ENCODE measurements at regions not wholly inside any gene's neighbourhood (a gene's known extent, or its start where the extent isn't known, plus 50 kb on each side); places are given as distances from the start of the nearest gene placed in this dataset.
A peak's percentile ranks its signal among the peaks of the same experiment; 100 is the strongest.

DNA sequence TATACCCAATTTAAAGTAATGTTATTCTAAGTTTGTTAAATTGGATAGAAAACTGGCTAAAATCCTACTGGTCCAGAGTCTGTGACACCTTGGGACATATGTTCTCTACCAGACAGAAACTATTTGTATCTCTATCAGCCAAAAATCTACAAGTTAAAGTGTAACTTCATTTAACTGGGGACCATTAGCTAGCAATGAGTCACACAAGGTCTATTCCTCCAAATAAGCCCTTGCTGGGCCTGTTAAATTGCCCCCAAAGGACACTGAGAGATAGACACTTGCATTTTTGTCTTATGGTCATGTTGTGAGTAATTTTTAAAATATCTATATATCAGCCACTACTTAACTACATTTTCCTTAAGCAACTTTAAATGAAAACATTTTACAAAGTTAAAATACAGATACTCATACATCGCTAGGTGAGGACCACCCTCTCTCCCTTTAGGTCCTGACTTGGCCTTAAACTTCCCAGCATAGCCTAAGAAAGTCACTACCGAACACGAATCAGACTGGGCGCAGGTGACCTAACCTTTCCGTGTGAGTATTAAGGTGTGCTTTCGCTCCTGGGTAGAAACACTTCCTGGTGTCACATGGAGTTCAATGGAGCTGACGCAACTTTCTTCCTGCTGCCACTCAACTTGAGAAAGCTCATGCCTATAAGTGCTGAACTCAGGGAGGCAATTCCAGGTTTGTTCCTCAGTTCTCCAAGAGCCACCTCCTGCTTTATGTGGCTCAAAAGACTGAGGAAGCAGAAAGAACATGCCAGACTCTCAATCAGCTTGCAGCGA, 249.1 kb downstream of the DIRAS2 start:
- Histone ChIP-seq H3K27me3 (ENCODE audit: low read depth) (no peaks in the 10 kb centered on the region), H3K9me3 (no peaks in the 10 kb centered on the region), H3K36me3 (no peaks in the 10 kb centered on the region), H3K27ac (no peak overlapping the region), H3K4me3 (no peak overlapping the region), H3K4me1 (no peaks in the 10 kb centered on the region)
- TF ChIP-seq, protein P1, sequence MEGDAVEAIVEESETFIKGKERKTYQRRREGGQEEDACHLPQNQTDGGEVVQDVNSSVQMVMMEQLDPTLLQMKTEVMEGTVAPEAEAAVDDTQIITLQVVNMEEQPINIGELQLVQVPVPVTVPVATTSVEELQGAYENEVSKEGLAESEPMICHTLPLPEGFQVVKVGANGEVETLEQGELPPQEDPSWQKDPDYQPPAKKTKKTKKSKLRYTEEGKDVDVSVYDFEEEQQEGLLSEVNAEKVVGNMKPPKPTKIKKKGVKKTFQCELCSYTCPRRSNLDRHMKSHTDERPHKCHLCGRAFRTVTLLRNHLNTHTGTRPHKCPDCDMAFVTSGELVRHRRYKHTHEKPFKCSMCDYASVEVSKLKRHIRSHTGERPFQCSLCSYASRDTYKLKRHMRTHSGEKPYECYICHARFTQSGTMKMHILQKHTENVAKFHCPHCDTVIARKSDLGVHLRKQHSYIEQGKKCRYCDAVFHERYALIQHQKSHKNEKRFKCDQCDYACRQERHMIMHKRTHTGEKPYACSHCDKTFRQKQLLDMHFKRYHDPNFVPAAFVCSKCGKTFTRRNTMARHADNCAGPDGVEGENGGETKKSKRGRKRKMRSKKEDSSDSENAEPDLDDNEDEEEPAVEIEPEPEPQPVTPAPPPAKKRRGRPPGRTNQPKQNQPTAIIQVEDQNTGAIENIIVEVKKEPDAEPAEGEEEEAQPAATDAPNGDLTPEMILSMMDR (IDR thresholded peaks at IDR 0.05), result no peak
- intact Hi-C loops (cut with DNase I), result no loop called here
- DNase-seq (no peak), ATAC-seq (peak; percentile 80 to 87)

DNA sequence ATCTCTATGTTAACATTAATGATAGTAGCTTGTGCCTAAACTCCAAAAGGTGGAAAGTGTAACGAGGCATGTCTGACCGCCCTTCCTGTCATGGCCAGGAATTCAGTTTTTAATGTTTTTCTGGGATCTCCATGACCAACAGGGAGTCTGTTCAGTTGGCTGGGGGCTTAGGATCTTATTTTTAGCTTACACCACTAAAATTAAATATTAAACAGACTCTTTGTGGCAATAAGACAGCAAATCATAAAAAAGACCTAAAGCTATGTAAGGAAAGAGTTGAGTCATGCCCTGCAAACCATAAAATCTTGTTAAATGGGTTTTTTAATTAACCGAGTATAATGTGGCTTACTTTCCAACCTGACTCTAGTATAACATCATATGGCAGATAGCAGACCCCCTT, 247.8 kb downstream of the DIRAS2 start:
- TF ChIP-seq, protein P1 (IDR thresholded peaks at IDR 0.05), result no peak
- ATAC-seq, result no peak

DNA sequence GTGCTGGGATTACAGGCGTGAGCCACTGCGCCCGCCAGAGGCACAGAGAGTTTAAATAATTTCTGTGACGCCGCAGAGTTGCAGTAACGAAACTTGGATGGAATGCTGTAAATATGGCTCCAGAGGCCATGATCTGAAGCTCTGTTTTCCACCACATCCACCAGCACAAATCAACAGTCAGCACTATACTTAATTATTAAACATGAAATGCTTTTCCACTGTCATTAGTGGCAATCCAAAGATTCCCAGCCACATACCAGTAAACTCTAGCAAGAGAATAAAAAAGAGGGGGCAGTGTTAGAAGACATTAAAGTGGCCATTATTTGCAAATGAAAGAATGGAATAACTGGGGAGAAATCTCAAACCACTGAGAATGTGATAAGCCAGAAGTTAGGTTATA, 242.5 kb downstream of the DIRAS2 start:
- ATAC-seq (no peak), DNase-seq (no peak)
- Histone ChIP-seq H3K4me1 (no peaks in the 10 kb centered on the region), H3K9me3 (no peaks in the 10 kb centered on the region), H3K4me3 (no peak overlapping the region), H3K27me3 (ENCODE audit: low read depth) (no peaks in the 10 kb centered on the region), H3K27ac (no peak overlapping the region), H3K36me3 (no peaks in the 10 kb centered on the region)
- intact Hi-C loops (cut with DNase I), result no loop called here
- TF ChIP-seq, protein P1 (IDR thresholded peaks at IDR 0.05), result no peak

More for the DNA sequence above, 247.8 kb downstream of the DIRAS2 start:
- intact Hi-C loops (cut with DNase I), result no loop called here
- no peak overlapping the region for H3K27ac ChIP-seq
- H3K4me3 ChIP-seq, result no peak overlapping the region
- no peaks in the 10 kb centered on the region for H3K36me3 ChIP-seq
- no peaks in the 10 kb centered on the region for H3K9me3 ChIP-seq
- H3K27me3 ChIP-seq (ENCODE audit: low read depth), result no peaks in the 10 kb centered on the region
- no peak for DNase-seq
- H3K4me1 ChIP-seq, result no peaks in the 10 kb centered on the region

DNA sequence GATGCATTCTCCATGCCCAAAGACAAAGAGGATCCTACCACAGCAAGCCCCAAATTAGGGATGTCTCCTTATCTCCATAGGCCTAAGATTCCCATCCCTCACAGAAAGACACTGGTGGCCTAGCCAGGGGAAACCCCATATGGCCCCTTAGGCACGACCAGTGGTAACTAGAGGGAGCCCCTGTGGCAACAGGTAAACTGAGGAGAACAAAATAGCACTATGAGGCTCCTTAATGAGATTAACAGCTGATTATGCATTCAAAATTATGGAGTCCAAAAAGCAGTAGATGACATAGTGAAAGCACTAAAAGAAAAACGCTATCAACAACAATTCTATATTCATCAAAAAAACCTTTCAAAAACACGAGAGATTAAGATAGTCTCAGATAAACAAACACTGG, 234.0 kb downstream of the DIRAS2 start:
- Histone ChIP-seq H3K9me3 (peaks cover 12% of the 10 kb centered on the region), H3K4me3 (no peak overlapping the region), H3K27ac (no peak overlapping the region), H3K4me1 (no peaks in the 10 kb centered on the region), H3K36me3 (no peaks in the 10 kb centered on the region), H3K27me3 (ENCODE audit: low read depth) (no peaks in the 10 kb centered on the region)
- TF ChIP-seq, protein P1 (IDR thresholded peaks at IDR 0.05), result no peak
- intact Hi-C loops (cut with DNase I), result no loop called here
- no peak for DNase-seq
- ATAC-seq, result no peak

DNA sequence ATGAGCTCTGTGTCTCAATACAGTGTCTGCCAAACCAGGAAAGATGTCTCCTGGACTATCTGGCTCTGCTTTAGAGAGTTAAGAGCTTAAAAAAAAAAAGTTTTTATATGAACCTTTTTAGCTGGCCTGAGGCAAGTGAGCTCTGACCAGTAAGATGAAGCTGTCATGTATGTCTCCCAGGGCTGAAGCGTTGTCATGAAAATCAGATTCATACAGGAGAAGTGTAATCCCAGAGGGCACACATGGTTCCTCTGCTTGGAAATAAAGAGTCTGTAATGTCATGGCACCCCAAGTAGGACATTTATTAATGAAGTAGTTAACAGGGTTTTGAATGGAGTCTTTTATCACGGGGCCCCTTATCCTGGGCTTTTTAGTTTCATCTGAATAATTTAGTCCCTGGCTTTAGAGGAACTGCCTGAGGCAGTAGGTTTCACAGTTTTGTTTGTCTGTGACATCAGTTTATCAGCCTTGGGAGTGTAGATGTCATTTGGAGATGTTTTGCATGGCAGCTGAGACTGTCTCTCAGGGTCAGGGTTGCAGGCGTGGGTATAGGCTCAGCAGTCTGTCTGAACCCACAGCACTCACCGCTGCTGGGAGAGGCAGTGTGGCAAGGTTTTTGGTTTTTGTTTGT, 223.3 kb downstream of the DIRAS2 start:
- Histone ChIP-seq H3K4me3 (no peak overlapping the region), H3K4me1 (no peaks in the 10 kb centered on the region), H3K27ac (no peak overlapping the region), H3K27me3 (ENCODE audit: low read depth) (no peaks in the 10 kb centered on the region), H3K9me3 (no peaks in the 10 kb centered on the region), H3K36me3 (no peaks in the 10 kb centered on the region)
- TF ChIP-seq, protein P1 (IDR thresholded peaks at IDR 0.05), result no peak
- intact Hi-C loops (cut with DNase I), result no loop called here
- ATAC-seq (no peak), DNase-seq (no peak)

All from lower lobe of right lung (tissue), 2 donors.